Progenitor cell of endocrine pancreas (in vitro differentiated cells): ENCODE measurements at regions not wholly inside any gene's neighbourhood (a gene's known extent, or its start where the extent isn't known, plus 50 kb on each side); places are given as distances from the start of the nearest gene placed in this dataset.

Source experiments
- DNase-seq: peaks from one replicate; pipeline ENCODE4 v3.0.0; 2021; ENCODE audit warnings: low spot score; ENCODE audit not compliant: unreplicated experiment
- H3K27ac Mint-ChIP-seq: 2 replicates; pipeline ENCODE4 v1.8.0; 2021; ENCODE audit warnings: mild to moderate bottlenecking, moderate library complexity, mixed read lengths
- H3K27me3 Mint-ChIP-seq: 2 replicates; pipeline ENCODE4 v1.8.0; 2021; ENCODE audit warnings: mixed read lengths
- H3K36me3 Mint-ChIP-seq: 2 replicates; pipeline ENCODE4 v1.8.0; 2022; ENCODE audit warnings: mixed read lengths; ENCODE audit not compliant: insufficient read depth
- H3K4me1 Mint-ChIP-seq: 2 replicates; pipeline ENCODE4 v1.8.0; 2021; ENCODE audit warnings: low read depth, mixed read lengths
- H3K4me3 Mint-ChIP-seq: 2 replicates; pipeline ENCODE4 v1.8.0; 2021; ENCODE audit warnings: low read depth, mild to moderate bottlenecking, moderate library complexity, mixed read lengths
- H3K9me3 Mint-ChIP-seq: 2 replicates; pipeline ENCODE4 v1.8.0; 2021; ENCODE audit warnings: low read depth, mixed read lengths
- CTCF ChIP-seq: fragments of 200-600 bp; sonication (generic); IDR thresholded peaks from one replicate; pipeline ENCODE4 v1.5.0; 2021; ENCODE audit warnings: antibody characterized with exemption, mild to moderate bottlenecking; ENCODE audit not compliant: unreplicated experiment

GRCh38 chr5:98603456-98603855 lies 170.0 kb upstream of the RGMB start:
- no peak for TF ChIP-seq CTCF
- Mint-ChIP-seq H3K9me3 (peaks cover 27% of the 10 kb centered on the region), H3K4me1 (peaks cover 24% of the 10 kb centered on the region), H3K4me3 (no peak overlapping the region), H3K27me3 (no peaks in the 10 kb centered on the region), H3K36me3 (peaks cover 6% of the 10 kb centered on the region), H3K27ac (no peak overlapping the region)
- no peak for DNase-seq

DNA sequence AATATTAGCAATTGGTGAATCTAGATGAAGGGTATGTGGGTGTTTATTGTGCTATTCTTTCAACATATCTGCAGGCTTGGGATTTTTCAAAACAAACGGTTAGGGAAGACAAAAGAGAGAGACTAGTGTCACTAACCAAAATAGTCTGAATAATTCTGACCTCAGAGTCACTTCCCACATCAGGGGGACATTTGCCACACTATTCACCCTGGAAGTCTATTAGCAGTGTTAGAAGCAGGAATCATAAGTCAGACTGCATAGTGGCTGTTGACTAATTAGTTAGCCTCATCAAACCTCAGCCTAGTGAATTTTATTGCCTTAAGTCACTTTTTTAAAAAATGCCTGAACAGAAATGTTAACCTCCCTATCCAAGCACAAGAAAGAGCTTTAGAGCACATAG lies 169.2 kb upstream of the RGMB start:
- Mint-ChIP-seq H3K36me3 (peaks cover 6% of the 10 kb centered on the region), H3K4me3 (no peak overlapping the region), H3K27me3 (no peaks in the 10 kb centered on the region), H3K9me3 (peaks cover 23% of the 10 kb centered on the region), H3K27ac (no peak overlapping the region), H3K4me1 (peaks cover 24% of the 10 kb centered on the region)
- no peak for TF ChIP-seq CTCF
- no peak for DNase-seq

DNA sequence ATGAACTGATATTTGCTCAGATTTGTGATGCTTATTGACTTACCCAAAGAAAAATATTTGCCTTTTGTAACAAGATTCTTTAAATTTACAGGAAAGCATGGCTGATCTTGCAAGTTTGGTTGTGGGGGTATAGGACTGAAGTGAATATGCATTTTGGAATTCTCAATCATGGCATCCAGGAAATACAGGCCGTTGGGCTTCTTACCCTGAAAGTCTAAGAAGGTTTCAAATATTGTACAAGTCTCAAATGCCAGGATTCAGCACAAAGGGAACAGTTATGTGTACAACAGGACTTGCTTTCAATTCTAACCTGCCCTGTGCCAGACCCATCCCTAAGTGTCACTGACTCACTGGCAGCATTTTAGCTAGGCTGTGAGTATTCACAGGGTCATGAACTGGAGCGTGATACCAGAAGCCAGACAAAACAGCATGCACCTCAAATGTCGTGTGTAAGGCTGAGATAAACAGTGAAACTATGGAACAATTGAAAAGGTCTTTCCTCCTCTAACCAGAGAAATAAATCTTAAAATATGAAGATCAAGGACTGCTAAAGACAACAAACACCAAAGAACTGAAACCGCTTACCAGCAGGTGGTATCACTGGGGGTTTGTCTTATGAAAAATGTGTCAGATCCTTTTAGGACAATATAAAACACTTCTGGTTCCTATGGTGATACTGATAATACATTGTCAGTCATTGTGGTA lies 168.6 kb upstream of the RGMB start:
- peaks cover 20% of the 10 kb centered on the region for H3K9me3 Mint-ChIP-seq
- DNase-seq = no peak
- H3K27ac Mint-ChIP-seq = peak overlapping the region; percentile 29
- H3K36me3 Mint-ChIP-seq = peaks cover 6% of the 10 kb centered on the region
- peaks cover 24% of the 10 kb centered on the region for H3K4me1 Mint-ChIP-seq
- no peaks in the 10 kb centered on the region for H3K27me3 Mint-ChIP-seq
- no peak for TF ChIP-seq CTCF
- no peak overlapping the region for H3K4me3 Mint-ChIP-seq

GRCh38 chr5:98605426-98605825 lies 168.0 kb upstream of the RGMB start:
- no peak overlapping the region for H3K27ac Mint-ChIP-seq
- H3K4me3 Mint-ChIP-seq = no peak overlapping the region
- TF ChIP-seq CTCF = no peak
- peaks cover 2% of the 10 kb centered on the region for H3K36me3 Mint-ChIP-seq
- no peaks in the 10 kb centered on the region for H3K27me3 Mint-ChIP-seq
- DNase-seq = no peak
- H3K4me1 Mint-ChIP-seq = peaks cover 24% of the 10 kb centered on the region
- H3K9me3 Mint-ChIP-seq = peaks cover 15% of the 10 kb centered on the region

DNA sequence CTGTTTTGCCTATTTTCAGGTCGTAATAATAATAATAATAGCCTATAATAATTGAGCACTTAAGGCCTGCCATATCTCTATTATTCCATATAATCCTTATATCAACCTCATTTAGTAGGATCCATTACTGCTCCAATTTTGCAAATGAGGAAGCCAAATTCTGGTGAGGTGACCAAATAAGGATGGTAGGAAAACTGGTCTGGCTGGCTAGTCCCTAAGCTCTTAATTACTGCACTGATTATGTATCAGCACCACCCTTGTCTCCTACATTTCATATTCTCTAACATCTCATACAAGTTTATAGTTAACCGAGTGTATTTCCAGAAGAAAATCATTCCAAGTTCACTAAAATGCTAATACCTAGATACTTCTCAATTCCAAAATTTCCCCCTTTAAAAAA lies 166.5 kb upstream of the RGMB start:
- H3K27me3 Mint-ChIP-seq = no peaks in the 10 kb centered on the region
- no peak for TF ChIP-seq CTCF
- no peak for DNase-seq
- H3K36me3 Mint-ChIP-seq = peaks cover 2% of the 10 kb centered on the region
- H3K4me3 Mint-ChIP-seq = no peak overlapping the region
- H3K9me3 Mint-ChIP-seq = peaks cover 8% of the 10 kb centered on the region
- H3K4me1 Mint-ChIP-seq = peaks cover 24% of the 10 kb centered on the region
- H3K27ac Mint-ChIP-seq = no peak overlapping the region
